Upper lobe of right lung (tissue), 1 donor: ENCODE measurements at regions not wholly inside any gene's neighbourhood (a gene's known extent, or its start where the extent isn't known, plus 50 kb on each side); places are given as distances from the start of the nearest gene placed in this dataset.
A peak's percentile ranks its signal among the peaks of the same experiment; 100 is the strongest.

ENCODE experiments used
- ATAC-seq: fragments of 200-7000 bp; cut with Tn5 transposase; one replicate; pipeline ENCODE4 v1.9.1; 2020; ENCODE audit warnings: mild to moderate bottlenecking, moderate library complexity
- DNase-seq: peaks from one replicate; pipeline ENCODE4 v3.0.0-alpha.2; 2020
- H3K27ac ChIP-seq: fragments of 200-600 bp; one replicate; pipeline ENCODE4 v1.8.0; 2022
- H3K27me3 ChIP-seq: fragments of 200-600 bp; one replicate; pipeline ENCODE4 v1.8.0; 2022; ENCODE audit warnings: mild to moderate bottlenecking
- H3K36me3 ChIP-seq: fragments of 200-600 bp; one replicate; pipeline ENCODE4 v1.8.0; 2022
- H3K4me1 ChIP-seq: fragments of 200-600 bp; one replicate; pipeline ENCODE4 v1.8.0; 2022
- H3K4me3 ChIP-seq: fragments of 200-600 bp; one replicate; pipeline ENCODE4 v1.8.0; 2022; ENCODE audit warnings: mild to moderate bottlenecking
- H3K9me3 ChIP-seq: fragments of 200-600 bp; one replicate; pipeline ENCODE4 v1.8.0; 2022
- intact Hi-C: fragments of 100-400 bp; cut with DNase I; formaldehyde crosslinking; loops from one replicate; pipeline ENCODE4 v1.11.0; 2022
- TF ChIP-seq, protein P1 (sequence below): fragments of 200-600 bp; IDR thresholded peaks from one replicate; pipeline ENCODE4 v1.8.0; 2022; ENCODE audit warnings: antibody characterized with exemption
- donor health status: DM: no; HTN: yes; CAD: no; lungs with severe emphysema.

DNA sequence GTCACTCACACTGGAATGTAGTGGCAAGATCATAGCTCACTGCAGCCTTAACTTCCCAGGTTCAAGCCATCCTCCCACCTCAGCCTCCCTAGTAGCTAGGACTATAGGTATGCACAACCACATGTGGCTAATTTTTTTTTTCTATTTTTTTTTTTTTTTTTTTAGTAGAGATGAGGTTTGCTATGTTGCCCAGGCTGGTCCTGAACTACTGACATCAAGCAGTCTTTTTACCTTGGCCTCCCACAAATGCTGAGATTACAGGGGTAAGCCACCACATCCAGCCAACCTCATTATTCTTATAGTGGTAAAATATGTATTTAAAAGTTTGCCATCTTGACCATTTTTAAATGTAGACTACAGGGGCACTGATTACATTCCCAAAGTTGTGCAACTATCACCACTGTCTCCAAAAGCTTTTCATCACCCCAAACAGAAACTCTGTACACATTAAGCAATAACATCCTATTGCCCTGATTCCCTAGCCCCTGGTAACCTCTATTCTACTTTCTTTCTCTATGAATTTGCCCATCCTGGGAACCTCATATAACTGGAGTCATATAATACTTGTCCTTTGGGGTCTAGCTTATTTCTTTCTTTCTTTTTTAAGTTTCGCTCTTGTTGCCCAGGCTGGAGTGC is 268.0 kb upstream of the JARID2 start:
- H3K9me3 ChIP-seq = no peaks in the 10 kb centered on the region
- no peaks in the 10 kb centered on the region for H3K4me1 ChIP-seq
- ATAC-seq = no peak
- intact Hi-C loops = no loop called here
- H3K36me3 ChIP-seq = no peaks in the 10 kb centered on the region
- TF ChIP-seq, protein P1, sequence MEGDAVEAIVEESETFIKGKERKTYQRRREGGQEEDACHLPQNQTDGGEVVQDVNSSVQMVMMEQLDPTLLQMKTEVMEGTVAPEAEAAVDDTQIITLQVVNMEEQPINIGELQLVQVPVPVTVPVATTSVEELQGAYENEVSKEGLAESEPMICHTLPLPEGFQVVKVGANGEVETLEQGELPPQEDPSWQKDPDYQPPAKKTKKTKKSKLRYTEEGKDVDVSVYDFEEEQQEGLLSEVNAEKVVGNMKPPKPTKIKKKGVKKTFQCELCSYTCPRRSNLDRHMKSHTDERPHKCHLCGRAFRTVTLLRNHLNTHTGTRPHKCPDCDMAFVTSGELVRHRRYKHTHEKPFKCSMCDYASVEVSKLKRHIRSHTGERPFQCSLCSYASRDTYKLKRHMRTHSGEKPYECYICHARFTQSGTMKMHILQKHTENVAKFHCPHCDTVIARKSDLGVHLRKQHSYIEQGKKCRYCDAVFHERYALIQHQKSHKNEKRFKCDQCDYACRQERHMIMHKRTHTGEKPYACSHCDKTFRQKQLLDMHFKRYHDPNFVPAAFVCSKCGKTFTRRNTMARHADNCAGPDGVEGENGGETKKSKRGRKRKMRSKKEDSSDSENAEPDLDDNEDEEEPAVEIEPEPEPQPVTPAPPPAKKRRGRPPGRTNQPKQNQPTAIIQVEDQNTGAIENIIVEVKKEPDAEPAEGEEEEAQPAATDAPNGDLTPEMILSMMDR = no peak
- DNase-seq = no peak
- no peaks in the 10 kb centered on the region for H3K27me3 ChIP-seq
- no peak overlapping the region for H3K4me3 ChIP-seq
- H3K27ac ChIP-seq = no peak overlapping the region

DNA sequence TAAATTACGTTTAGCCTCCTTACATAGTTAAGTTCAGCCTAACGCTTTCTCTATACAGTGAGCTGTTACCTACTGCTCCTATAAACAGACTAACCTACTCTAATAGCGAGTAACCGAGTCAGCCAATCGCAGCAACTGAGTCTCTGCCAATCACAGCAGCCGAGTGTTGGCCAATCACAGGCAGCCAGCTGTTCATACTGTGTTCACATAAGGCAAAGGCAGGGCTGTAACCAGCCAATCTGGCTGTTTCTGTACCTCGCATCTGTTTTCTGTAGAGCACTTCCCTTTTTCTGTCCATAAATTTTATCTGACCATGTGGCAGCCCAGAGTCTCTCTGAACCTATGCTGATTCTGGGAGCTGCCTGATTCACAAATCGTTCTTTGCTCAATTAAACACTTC is 263.9 kb upstream of the JARID2 start:
- no peaks in the 10 kb centered on the region for H3K36me3 ChIP-seq
- DNase-seq (no peak), ATAC-seq (peak; percentile 49)
- intact Hi-C loops = no loop called here
- no peaks in the 10 kb centered on the region for H3K27me3 ChIP-seq
- H3K9me3 ChIP-seq = no peaks in the 10 kb centered on the region
- H3K4me3 ChIP-seq = no peak overlapping the region
- TF ChIP-seq, protein P1 = no peak
- no peaks in the 10 kb centered on the region for H3K4me1 ChIP-seq
- H3K27ac ChIP-seq = no peak overlapping the region

DNA sequence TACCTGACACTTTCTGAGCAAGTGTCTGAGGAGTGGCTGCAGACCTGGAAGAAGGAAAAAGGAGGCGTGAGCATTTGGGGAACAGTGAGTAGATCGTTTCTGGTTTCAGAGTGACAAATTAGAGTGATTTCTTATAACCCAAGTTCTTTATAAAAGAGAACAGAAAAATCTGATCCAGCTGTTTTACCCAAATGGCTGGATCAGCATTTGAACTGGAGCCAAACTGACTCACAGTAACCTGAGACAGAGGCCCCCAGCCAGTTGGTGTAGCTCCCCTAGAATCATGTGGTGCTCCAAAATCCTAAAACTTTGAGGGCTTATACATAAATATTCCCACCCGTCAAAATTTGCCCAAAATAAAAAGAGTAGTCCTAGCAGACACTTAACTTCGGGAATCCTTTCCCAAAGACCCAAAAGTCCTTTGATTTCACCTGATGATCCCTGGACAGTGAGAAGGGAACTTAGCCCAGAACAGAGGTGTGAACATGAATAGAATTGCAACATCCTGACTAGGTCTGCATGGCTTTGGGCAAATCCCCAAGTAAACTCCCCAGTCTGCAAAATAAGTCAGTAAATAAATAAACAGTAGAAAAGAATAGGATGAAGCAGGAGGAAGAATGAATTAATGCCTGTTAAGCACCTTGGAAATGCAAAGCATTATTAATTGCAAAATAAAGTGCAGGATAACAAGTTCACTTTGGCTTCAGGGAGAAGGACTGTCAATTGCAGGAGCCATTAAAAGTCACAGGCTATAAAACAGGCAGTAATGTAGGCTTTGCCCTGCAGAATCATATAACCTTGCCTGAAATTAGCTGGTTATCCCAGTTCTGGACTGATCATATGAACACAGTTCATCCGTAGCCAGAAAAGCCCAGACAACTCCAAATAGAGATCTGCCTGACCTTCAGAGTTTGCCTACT is 262.0 kb upstream of the JARID2 start:
- intact Hi-C loops = no loop called here
- H3K36me3 ChIP-seq = no peaks in the 10 kb centered on the region
- no peak overlapping the region for H3K27ac ChIP-seq
- no peaks in the 10 kb centered on the region for H3K4me1 ChIP-seq
- no peaks in the 10 kb centered on the region for H3K9me3 ChIP-seq
- no peak for ATAC-seq
- TF ChIP-seq, protein P1 = no peak
- no peak overlapping the region for H3K4me3 ChIP-seq
- no peaks in the 10 kb centered on the region for H3K27me3 ChIP-seq
- DNase-seq = no peak

DNA sequence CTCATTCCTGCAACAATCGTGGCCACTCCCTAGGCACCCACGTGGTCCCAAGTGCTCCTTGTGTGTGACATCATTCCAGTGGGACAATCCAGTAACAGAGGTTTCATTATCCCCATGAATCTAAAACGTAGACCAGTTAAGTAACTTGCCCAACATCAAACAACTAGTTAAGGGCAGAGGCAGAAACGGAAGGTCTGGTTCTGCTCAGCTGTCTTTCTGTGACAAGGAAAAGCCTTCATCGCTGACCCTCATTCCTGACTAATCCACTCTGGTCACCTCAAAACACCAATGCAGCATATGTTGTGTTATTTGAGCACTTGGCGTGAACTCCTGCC is 261.4 kb upstream of the JARID2 start:
- TF ChIP-seq, protein P1 = no peak
- H3K27me3 ChIP-seq = no peaks in the 10 kb centered on the region
- DNase-seq (peak; percentile 70), ATAC-seq (peak; percentile 87)
- H3K27ac ChIP-seq = no peak overlapping the region
- H3K4me3 ChIP-seq = no peak overlapping the region
- no peaks in the 10 kb centered on the region for H3K4me1 ChIP-seq
- no peaks in the 10 kb centered on the region for H3K36me3 ChIP-seq
- intact Hi-C loops = no loop called here
- H3K9me3 ChIP-seq = no peaks in the 10 kb centered on the region

DNA sequence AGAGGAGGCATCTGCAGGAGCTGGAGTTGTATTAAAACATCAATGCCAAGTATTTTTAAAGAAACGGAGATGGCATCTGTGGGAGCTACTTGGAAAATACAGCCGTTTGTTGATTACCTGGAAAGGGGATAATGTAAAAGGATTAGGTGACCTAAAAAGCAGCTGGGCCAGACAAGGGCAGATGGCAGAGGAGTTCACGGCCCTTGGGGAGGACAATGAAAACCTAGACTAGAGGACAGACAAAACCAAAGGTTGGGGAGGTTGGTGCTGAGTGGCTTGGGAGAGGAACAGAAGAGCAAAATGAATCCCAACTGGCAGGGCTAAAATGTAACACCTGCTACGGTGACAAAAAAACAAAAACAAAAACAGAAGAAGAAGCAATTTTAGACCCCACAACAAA is 260.5 kb upstream of the JARID2 start:
- intact Hi-C loops = no loop called here
- no peaks in the 10 kb centered on the region for H3K27me3 ChIP-seq
- TF ChIP-seq, protein P1 = no peak
- H3K4me3 ChIP-seq = no peak overlapping the region
- DNase-seq (no peak), ATAC-seq (no peak)
- H3K27ac ChIP-seq = no peak overlapping the region
- H3K4me1 ChIP-seq = no peaks in the 10 kb centered on the region
- no peaks in the 10 kb centered on the region for H3K36me3 ChIP-seq
- H3K9me3 ChIP-seq = no peaks in the 10 kb centered on the region
